Skeletal muscle tissue (tissue), 3 donors: ENCODE measurements at regions not wholly inside any gene's neighbourhood (a gene's known extent, or its start where the extent isn't known, plus 50 kb on each side); places are given as distances from the start of the nearest gene placed in this dataset.

Experiments
- H3K27ac ChIP-seq: one replicate; pipeline ENCODE4 v1.7.0; 2013; ENCODE audit warnings: mild to moderate bottlenecking, low read depth, low read length, inconsistent platforms
- H3K27me3 ChIP-seq, 3 donors: one replicate each; pipeline ENCODE4 v1.7.0; 2013; ENCODE audit warnings: low read length in 3 of 3; ENCODE audit not compliant: control insufficient read depth in 3 of 3, insufficient read depth in 3 of 3
- H3K36me3 ChIP-seq, 3 donors: one replicate each; pipeline ENCODE4 v1.7.0; 2013; ENCODE audit warnings: low read length in 3 of 3; ENCODE audit not compliant: control insufficient read depth in 3 of 3, insufficient read depth in 3 of 3
- H3K4me1 ChIP-seq, 3 donors: one replicate each; pipeline ENCODE4 v1.7.0; 2013; ENCODE audit warnings: low read length in 3 of 3, mild to moderate bottlenecking in 3 of 3; ENCODE audit not compliant: control insufficient read depth in 3 of 3, insufficient read depth in 3 of 3
- H3K4me3 ChIP-seq, 3 donors: one replicate each; pipeline ENCODE4 v1.7.0; 2013; ENCODE audit warnings: low read length in 3 of 3
- H3K9ac ChIP-seq, 3 donors: one replicate each; pipeline ENCODE4 v1.7.0; 2013; ENCODE audit warnings: low read length in 3 of 3, mild to moderate bottlenecking in 3 of 3, moderate library complexity in 2 of 3, low read depth in 1 of 3
- H3K9me3 ChIP-seq, 3 donors: one replicate each; pipeline ENCODE4 v1.7.0; 2013; ENCODE audit warnings: low read length in 3 of 3; ENCODE audit not compliant: control insufficient read depth in 3 of 3
- donor health status: Osteomylitis.

GRCh38 chr4:14359991-14360390 lies 642.3 kb upstream of the CPEB2 start:
- Histone ChIP-seq H3K4me1 (no peaks in the 10 kb centered on the region), H3K4me3 (no peak overlapping the region), H3K9me3 (no peaks in the 10 kb centered on the region), H3K27ac (no peak overlapping the region), H3K36me3 (no peaks in the 10 kb centered on the region), H3K9ac (no peak overlapping the region), H3K27me3 (no peaks in the 10 kb centered on the region)

GRCh38 chr4:14361084-14361483 lies 641.2 kb upstream of the CPEB2 start:
- Histone ChIP-seq H3K4me1 (no peaks in the 10 kb centered on the region), H3K9me3 (no peaks in the 10 kb centered on the region), H3K27me3 (no peaks in the 10 kb centered on the region), H3K4me3 (no peak overlapping the region), H3K9ac (no peak overlapping the region), H3K27ac (no peak overlapping the region), H3K36me3 (no peaks in the 10 kb centered on the region)

- Histone ChIP-seq H3K27me3 (no peaks in the 10 kb centered on the region), H3K9me3 (no peaks in the 10 kb centered on the region), H3K9ac (no peak overlapping the region), H3K36me3 (no peaks in the 10 kb centered on the region), H3K4me3 (no peak overlapping the region), H3K4me1 (no peaks in the 10 kb centered on the region), H3K27ac (no peak overlapping the region)
Observed at GRCh38 chr4:14362385-14362784, 639.9 kb upstream of the CPEB2 start.

- H3K36me3 ChIP-seq: no peaks in the 10 kb centered on the region
- no peak overlapping the region for H3K27ac ChIP-seq
- H3K4me3 ChIP-seq: no peak overlapping the region
- H3K4me1 ChIP-seq: no peaks in the 10 kb centered on the region
- no peaks in the 10 kb centered on the region for H3K27me3 ChIP-seq
- no peaks in the 10 kb centered on the region for H3K9me3 ChIP-seq
- no peak overlapping the region for H3K9ac ChIP-seq
Observed at GRCh38 chr4:14364953-14365536, 637.2 kb upstream of the CPEB2 start.

- H3K4me3 ChIP-seq: no peak overlapping the region
- no peak overlapping the region for H3K27ac ChIP-seq
- no peak overlapping the region for H3K9ac ChIP-seq
- no peaks in the 10 kb centered on the region for H3K4me1 ChIP-seq
- no peaks in the 10 kb centered on the region for H3K27me3 ChIP-seq
- no peaks in the 10 kb centered on the region for H3K9me3 ChIP-seq
- no peaks in the 10 kb centered on the region for H3K36me3 ChIP-seq
Observed at GRCh38 chr4:14368391-14368790, 633.9 kb upstream of the CPEB2 start.

GRCh38 chr4:14371131-14371530 lies 631.1 kb upstream of the CPEB2 start:
- H3K4me1 ChIP-seq: no peaks in the 10 kb centered on the region
- no peak overlapping the region for H3K4me3 ChIP-seq
- H3K27ac ChIP-seq: no peak overlapping the region
- H3K36me3 ChIP-seq: no peaks in the 10 kb centered on the region
- H3K9me3 ChIP-seq: no peaks in the 10 kb centered on the region
- H3K9ac ChIP-seq: no peak overlapping the region
- H3K27me3 ChIP-seq: no peaks in the 10 kb centered on the region

- H3K9me3 ChIP-seq: no peaks in the 10 kb centered on the region
- no peak overlapping the region for H3K4me3 ChIP-seq
- no peaks in the 10 kb centered on the region for H3K36me3 ChIP-seq
- H3K4me1 ChIP-seq: no peaks in the 10 kb centered on the region
- no peak overlapping the region for H3K9ac ChIP-seq
- H3K27me3 ChIP-seq: no peaks in the 10 kb centered on the region
- H3K27ac ChIP-seq: no peak overlapping the region
Observed at GRCh38 chr4:14375816-14376215, 626.5 kb upstream of the CPEB2 start.

GRCh38 chr4:14379183-14379582 lies 623.1 kb upstream of the CPEB2 start:
- Histone ChIP-seq H3K9me3 (no peaks in the 10 kb centered on the region), H3K36me3 (no peaks in the 10 kb centered on the region), H3K4me1 (no peaks in the 10 kb centered on the region), H3K27me3 (no peaks in the 10 kb centered on the region), H3K27ac (no peak overlapping the region), H3K9ac (no peak overlapping the region), H3K4me3 (no peak overlapping the region)

GRCh38 chr4:14383652-14384051 lies 618.6 kb upstream of the CPEB2 start:
- Histone ChIP-seq H3K4me3 (no peak overlapping the region), H3K4me1 (no peaks in the 10 kb centered on the region), H3K9ac (no peak overlapping the region), H3K9me3 (no peaks in the 10 kb centered on the region), H3K27ac (no peak overlapping the region), H3K27me3 (no peaks in the 10 kb centered on the region), H3K36me3 (no peaks in the 10 kb centered on the region)

GRCh38 chr4:14384824-14385223 lies 617.5 kb upstream of the CPEB2 start:
- H3K36me3 ChIP-seq: no peaks in the 10 kb centered on the region
- H3K27me3 ChIP-seq: no peaks in the 10 kb centered on the region
- H3K9ac ChIP-seq: no peak overlapping the region
- no peaks in the 10 kb centered on the region for H3K9me3 ChIP-seq
- H3K4me1 ChIP-seq: no peaks in the 10 kb centered on the region
- no peak overlapping the region for H3K4me3 ChIP-seq
- H3K27ac ChIP-seq: no peak overlapping the region

GRCh38 chr4:14386196-14386595 lies 616.1 kb upstream of the CPEB2 start:
- Histone ChIP-seq H3K9ac (no peak overlapping the region), H3K36me3 (no peaks in the 10 kb centered on the region), H3K27ac (no peak overlapping the region)

More at GRCh38 chr4:14386196-14386595, 616.1 kb upstream of the CPEB2 start:
- H3K9me3 ChIP-seq: no peaks in the 10 kb centered on the region
- no peak overlapping the region for H3K4me3 ChIP-seq
- H3K27me3 ChIP-seq: no peaks in the 10 kb centered on the region
- H3K4me1 ChIP-seq: no peaks in the 10 kb centered on the region
